ENCODE measurements at regions not wholly inside any gene's neighbourhood (a gene's known extent, or its start where the extent isn't known, plus 50 kb on each side); places are given as distances from the start of the nearest gene placed in this dataset.
"Not testable (repeated sequence)": the region's sequence is repeated elsewhere in the genome, so short reads cannot be mapped to it uniquely, and the experiment has no call there.

GRCh38 chr1:58206749-58207148 is 339.8 kb downstream of the OMA1 start:
- no peak for DNase-seq (ENCODE audit: extremely low read depth in 1 of 2, low read depth in 1 of 2)

- no peak for DNase-seq (ENCODE audit: extremely low read depth in 1 of 2, low read depth in 1 of 2)
Measured at GRCh38 chr1:58204284-58204683, 342.2 kb downstream of the OMA1 start.

GRCh38 chr1:58201492-58202106 is 344.9 kb downstream of the OMA1 start:
- no peak for DNase-seq (ENCODE audit: extremely low read depth in 1 of 2, low read depth in 1 of 2)

- no peak for DNase-seq (ENCODE audit: extremely low read depth in 1 of 2, low read depth in 1 of 2)
Measured at GRCh38 chr1:58200437-58200836, 346.1 kb downstream of the OMA1 start.

GRCh38 chr1:58197811-58198210 is 348.7 kb downstream of the OMA1 start:
- no peak for DNase-seq (ENCODE audit: extremely low read depth in 1 of 2, low read depth in 1 of 2)

GRCh38 chr1:58190267-58190988 is 356.1 kb downstream of the OMA1 start:
- DNase-seq (ENCODE audit: extremely low read depth in 1 of 2, low read depth in 1 of 2): no peak

GRCh38 chr1:58189453-58189852 is 357.1 kb downstream of the OMA1 start:
- no peak for DNase-seq (ENCODE audit: extremely low read depth in 1 of 2, low read depth in 1 of 2)

- DNase-seq (ENCODE audit: extremely low read depth in 1 of 2, low read depth in 1 of 2): no peak
Measured at GRCh38 chr1:58183286-58183685, 363.2 kb downstream of the OMA1 start.

- no peak for DNase-seq (ENCODE audit: extremely low read depth in 1 of 2, low read depth in 1 of 2)
Measured at GRCh38 chr1:58180537-58180936, 366.0 kb downstream of the OMA1 start.

- DNase-seq (ENCODE audit: extremely low read depth in 1 of 2, low read depth in 1 of 2): not testable (repeated sequence)
Measured at GRCh38 chr1:58169160-58169559, 377.4 kb downstream of the OMA1 start.

GRCh38 chr1:58167131-58167530 is 379.4 kb downstream of the OMA1 start:
- DNase-seq (ENCODE audit: extremely low read depth in 1 of 2, low read depth in 1 of 2): not testable (repeated sequence)

- DNase-seq (ENCODE audit: extremely low read depth in 1 of 2, low read depth in 1 of 2): no peak
Measured at GRCh38 chr1:58166417-58166816, 380.1 kb downstream of the OMA1 start.

- DNase-seq (ENCODE audit: extremely low read depth in 1 of 2, low read depth in 1 of 2): no peak
Measured at GRCh38 chr1:58165073-58165472, 381.5 kb downstream of the OMA1 start.

GRCh38 chr1:58162952-58163550 is 383.5 kb downstream of the OMA1 start:
- DNase-seq (ENCODE audit: extremely low read depth in 1 of 2, low read depth in 1 of 2): no peak

GRCh38 chr1:58159434-58159830 is 387.1 kb downstream of the OMA1 start:
- no peak for DNase-seq (ENCODE audit: extremely low read depth in 1 of 2, low read depth in 1 of 2)

- no peak for DNase-seq (ENCODE audit: extremely low read depth in 1 of 2, low read depth in 1 of 2)
Measured at GRCh38 chr1:58158506-58159433, 387.8 kb downstream of the OMA1 start.

- DNase-seq (ENCODE audit: extremely low read depth in 1 of 2, low read depth in 1 of 2): no peak
Measured at GRCh38 chr1:58158016-58158415, 388.5 kb downstream of the OMA1 start.

- DNase-seq (ENCODE audit: extremely low read depth in 1 of 2, low read depth in 1 of 2): no peak
Measured at GRCh38 chr1:58157256-58157655, 389.3 kb downstream of the OMA1 start.

- DNase-seq (ENCODE audit: extremely low read depth in 1 of 2, low read depth in 1 of 2): no peak
Measured at GRCh38 chr1:58156831-58157230, 389.7 kb downstream of the OMA1 start.

- DNase-seq (ENCODE audit: extremely low read depth in 1 of 2, low read depth in 1 of 2): no peak
Measured at GRCh38 chr1:58156124-58156468, 390.4 kb downstream of the OMA1 start.

GRCh38 chr1:58155418-58156123 is 391.0 kb downstream of the OMA1 start:
- no peak for DNase-seq (ENCODE audit: extremely low read depth in 1 of 2, low read depth in 1 of 2)
